Thyroid gland (tissue), 4 donors: ENCODE measurements at regions not wholly inside any gene's neighbourhood (a gene's known extent, or its start where the extent isn't known, plus 50 kb on each side); places are given as distances from the start of the nearest gene placed in this dataset.
"Not testable (repeated sequence)": the region's sequence is repeated elsewhere in the genome, so short reads cannot be mapped to it uniquely, and the experiment has no call there.

Experiments
- DNase-seq, 2 donors: peaks; one replicate each; pipeline ENCODE4 v3.0.0-alpha.2; 2019
- H3K27ac ChIP-seq, 3 donors: fragments of 200-600 bp; sonication (generic); 1 replicate in 2 of 3; 2 replicates in 1 of 3; pipeline ENCODE4 v1.5.1; 2016 to 2019; ENCODE audit warnings: mild to moderate bottlenecking in 1 of 3, moderate library complexity in 1 of 3
- H3K27me3 ChIP-seq: fragments of 200-600 bp; sonication (generic); one replicate; pipeline ENCODE4 v1.5.1; 2019
- H3K36me3 ChIP-seq, 2 donors: fragments of 200-600 bp; sonication (generic); one replicate each; pipeline ENCODE4 v1.5.1; 2016 to 2019
- H3K4me1 ChIP-seq, 2 donors: fragments of 200-600 bp; sonication (generic); one replicate each; pipeline ENCODE4 v1.5.1; 2017 to 2019
- H3K4me3 ChIP-seq, 3 donors: fragments of 200-600 bp; sonication (generic); replicated peaks in 1 of 3; 1 replicate in 2 of 3; 2 replicates in 1 of 3; pipeline ENCODE4 v1.5.1; 2016; ENCODE audit warnings: mild to moderate bottlenecking in 1 of 3
- H3K9me3 ChIP-seq: fragments of 200-600 bp; sonication (generic); one replicate; pipeline ENCODE4 v1.5.1; 2017
- POLR2A ChIP-seq, 2 donors: fragments of 450-650 bp; IDR thresholded peaks; one replicate each; pipeline ENCODE4 v1.6.1; 2017; ENCODE audit warnings: antibody characterized with exemption in 2 of 2, mild to moderate bottlenecking in 2 of 2, moderate library complexity in 1 of 2
- WGBS, 2 donors: methylation state at CpG; one replicate each; pipeline ENCODE4 v1.1.5; 2017; 5-methylcytosine and 5-hydroxymethylcytosine counted together
- intact Hi-C: fragments of 100-400 bp; cut with DNase I; formaldehyde crosslinking; loops from one replicate; pipeline ENCODE4 v1.15.1; 2023
- TF ChIP-seq, protein P1 (sequence below), 6 experiments: fragments of 200-600 bp in 3 of 6; fragments of 450-650 bp in 3 of 6; sonication (generic) in 3 of 6; IDR thresholded peaks; one replicate each; pipeline ENCODE4 v1.5.1; 2016 to 2019; ENCODE audit warnings: antibody characterized with exemption in 6 of 6, mild to moderate bottlenecking in 2 of 6, inconsistent platforms in 1 of 6, moderate library complexity in 1 of 6

GRCh38 chr1:73327180-73327793, 870.7 kb downstream of the LRRIQ3 start:
- no peak overlapping the region for H3K27ac ChIP-seq
- 86 to 94% methylated on average over 3 of the region's 3 CpGs for WGBS, 2 donors

GRCh38 chr1:73326663-73327062, 871.3 kb downstream of the LRRIQ3 start:
- WGBS, 2 donors, result 93 to 94% methylated on average over 5 of the region's 5 CpGs
- TF ChIP-seq, protein P1, sequence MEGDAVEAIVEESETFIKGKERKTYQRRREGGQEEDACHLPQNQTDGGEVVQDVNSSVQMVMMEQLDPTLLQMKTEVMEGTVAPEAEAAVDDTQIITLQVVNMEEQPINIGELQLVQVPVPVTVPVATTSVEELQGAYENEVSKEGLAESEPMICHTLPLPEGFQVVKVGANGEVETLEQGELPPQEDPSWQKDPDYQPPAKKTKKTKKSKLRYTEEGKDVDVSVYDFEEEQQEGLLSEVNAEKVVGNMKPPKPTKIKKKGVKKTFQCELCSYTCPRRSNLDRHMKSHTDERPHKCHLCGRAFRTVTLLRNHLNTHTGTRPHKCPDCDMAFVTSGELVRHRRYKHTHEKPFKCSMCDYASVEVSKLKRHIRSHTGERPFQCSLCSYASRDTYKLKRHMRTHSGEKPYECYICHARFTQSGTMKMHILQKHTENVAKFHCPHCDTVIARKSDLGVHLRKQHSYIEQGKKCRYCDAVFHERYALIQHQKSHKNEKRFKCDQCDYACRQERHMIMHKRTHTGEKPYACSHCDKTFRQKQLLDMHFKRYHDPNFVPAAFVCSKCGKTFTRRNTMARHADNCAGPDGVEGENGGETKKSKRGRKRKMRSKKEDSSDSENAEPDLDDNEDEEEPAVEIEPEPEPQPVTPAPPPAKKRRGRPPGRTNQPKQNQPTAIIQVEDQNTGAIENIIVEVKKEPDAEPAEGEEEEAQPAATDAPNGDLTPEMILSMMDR (IDR thresholded peaks at IDR 0.05), result no peak
- no peak for TF ChIP-seq POLR2A (IDR thresholded peaks at IDR 0.05)
- no peak for DNase-seq
- intact Hi-C loops, result no loop called here
- Histone ChIP-seq H3K4me1 (no peaks in the 10 kb centered on the region), H3K9me3 (no peaks in the 10 kb centered on the region), H3K27ac (no peak overlapping the region), H3K27me3 (no peaks in the 10 kb centered on the region), H3K36me3 (no peaks in the 10 kb centered on the region), H3K4me3 (no peak overlapping the region)

More at GRCh38 chr1:73327180-73327793, 870.7 kb downstream of the LRRIQ3 start:
- no peak for DNase-seq
- Histone ChIP-seq H3K36me3 (no peaks in the 10 kb centered on the region), H3K4me3 (no peak overlapping the region), H3K27me3 (no peaks in the 10 kb centered on the region), H3K4me1 (no peaks in the 10 kb centered on the region), H3K9me3 (no peaks in the 10 kb centered on the region)
- TF ChIP-seq POLR2A (IDR thresholded peaks at IDR 0.05), result no peak
- TF ChIP-seq, protein P1 (IDR thresholded peaks at IDR 0.05), result no peak
- intact Hi-C loops, result no loop called here

- intact Hi-C loops, result no loop called here
- H3K9me3 ChIP-seq, result no peaks in the 10 kb centered on the region
- no peaks in the 10 kb centered on the region for H3K36me3 ChIP-seq
- no peak overlapping the region for H3K27ac ChIP-seq
- no peaks in the 10 kb centered on the region for H3K4me1 ChIP-seq
- no peak for TF ChIP-seq POLR2A (IDR thresholded peaks at IDR 0.05)
- TF ChIP-seq, protein P1 (IDR thresholded peaks at IDR 0.05), result no peak
- DNase-seq, result no peak
- H3K27me3 ChIP-seq, result no peaks in the 10 kb centered on the region
- no peak overlapping the region for H3K4me3 ChIP-seq
- WGBS, 2 donors, result 81 to 85% methylated on average over 4 of the region's 4 CpGs
Measured at GRCh38 chr1:73310797-73311381, 887.1 kb downstream of the LRRIQ3 start.

DNA sequence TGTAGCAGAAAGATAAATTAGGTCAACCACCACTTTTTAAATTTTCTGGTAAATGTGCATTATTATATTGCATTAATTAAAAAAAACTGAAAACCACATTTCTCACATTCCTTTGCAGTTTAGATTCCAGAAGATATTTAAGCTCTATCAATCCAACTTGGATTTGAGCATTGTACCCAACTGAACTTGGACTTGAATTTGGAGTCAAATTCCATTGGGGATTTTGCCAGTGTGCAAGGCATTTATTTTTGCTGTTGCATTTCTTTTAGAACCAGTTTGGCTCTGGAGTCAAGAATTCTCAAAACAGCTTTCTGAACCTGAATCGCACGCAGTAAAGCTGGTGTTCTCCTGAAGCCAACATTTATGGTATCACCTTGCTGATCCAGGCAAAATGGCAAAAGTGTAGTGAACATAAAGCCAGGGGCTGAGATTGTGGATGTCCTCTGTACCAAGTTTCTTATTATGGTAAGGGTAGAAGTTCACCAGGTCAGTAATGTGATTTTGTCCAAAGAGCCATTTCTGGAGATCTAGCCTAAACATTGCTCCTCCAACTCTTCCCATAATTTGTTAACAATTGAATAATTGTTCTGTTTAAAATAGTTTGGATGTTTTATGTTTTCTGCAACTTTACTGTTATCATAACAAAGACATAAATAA, 890.9 kb downstream of the LRRIQ3 start:
- Histone ChIP-seq H3K36me3 (no peaks in the 10 kb centered on the region), H3K4me3 (no peak overlapping the region), H3K27ac (no peak overlapping the region), H3K4me1 (no peaks in the 10 kb centered on the region), H3K9me3 (no peaks in the 10 kb centered on the region), H3K27me3 (no peaks in the 10 kb centered on the region)
- TF ChIP-seq, protein P1 (IDR thresholded peaks at IDR 0.05), result no peak
- TF ChIP-seq POLR2A (IDR thresholded peaks at IDR 0.05), result no peak
- 95 to 100% methylated on average over 2 of the region's 2 CpGs for WGBS, 2 donors
- DNase-seq, result no peak
- intact Hi-C loops, result no loop called here

DNA sequence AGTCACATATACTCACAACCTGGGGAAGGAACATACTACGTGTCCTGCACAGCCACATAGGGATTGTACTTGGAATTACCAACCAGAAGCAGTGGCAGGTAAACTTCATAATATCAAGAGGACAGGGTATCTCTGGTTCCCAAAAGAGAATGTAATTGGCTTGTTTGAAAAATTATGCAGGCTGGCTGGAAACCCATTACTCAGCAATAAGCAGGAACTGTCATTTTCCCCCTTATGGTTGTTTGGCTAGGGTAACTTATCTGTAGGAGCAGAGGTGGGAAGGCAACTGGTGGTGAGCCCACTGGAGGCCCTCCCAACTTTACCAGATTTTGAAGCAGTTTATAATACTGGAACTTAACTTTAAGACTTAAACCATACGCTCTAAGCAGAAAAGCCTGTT, 924.1 kb downstream of the LRRIQ3 start:
- no peak for DNase-seq
- no peak for TF ChIP-seq POLR2A (IDR thresholded peaks at IDR 0.05)
- TF ChIP-seq, protein P1 (IDR thresholded peaks at IDR 0.05), result no peak
- no peaks in the 10 kb centered on the region for H3K36me3 ChIP-seq
- no peak overlapping the region for H3K27ac ChIP-seq
- H3K27me3 ChIP-seq, result no peaks in the 10 kb centered on the region
- intact Hi-C loops, result no loop called here
- H3K4me3 ChIP-seq, result no peak overlapping the region
- 91 to 95% methylated on average over 2 of the region's 2 CpGs for WGBS, 2 donors
- H3K4me1 ChIP-seq, result no peaks in the 10 kb centered on the region
- H3K9me3 ChIP-seq, result no peaks in the 10 kb centered on the region

- H3K4me3 ChIP-seq, H3K27me3 ChIP-seq, H3K27ac ChIP-seq, H3K9me3 ChIP-seq, intact Hi-C loops, H3K36me3 ChIP-seq, DNase-seq, H3K4me1 ChIP-seq: not testable (repeated sequence)
Measured at GRCh38 chr1:73245196-73245595, 952.8 kb downstream of the LRRIQ3 start.
